GM12878 (cell line): ENCODE measurements at regions not wholly inside any gene's neighbourhood (a gene's known extent, or its start where the extent isn't known, plus 50 kb on each side); places are given as distances from the start of the nearest gene placed in this dataset.

Experiments
- ATAC-seq: fragments of 200-7000 bp; cut with Tn5 transposase; 3 replicates; pipeline ENCODE4 v1.9.1; 2020; ENCODE audit warnings: mild to moderate bottlenecking, moderate library complexity
- BruUV-seq: library from RNA; stranded (reverse); fragments of 400-500 nt; replicated peaks from 2 replicates; lab custom pipeline; 2021; lab: Mats Ljungman, UMichigan
- CTCF ChIA-PET: fragments of 300-600 bp; sonication (Branson Sonifier 250); formaldehyde crosslinking; extraction: SDS; loops from one replicate; lab custom pipeline; 2021; ENCODE audit warnings: inconsistent platforms; lab: Yijun Ruan, JAX
- POLR2A ChIA-PET: fragments of 350-600 bp; formaldehyde crosslinking; extraction: SDS; loops from one replicate; lab custom pipeline; 2021; ENCODE audit warnings: inconsistent platforms; lab: Charles Lee
- RAD21 ChIA-PET: fragments of 300-600 bp; sonication (Branson Sonifier 250); formaldehyde crosslinking; loops from one replicate; lab custom pipeline; 2023; ENCODE audit warnings: antibody characterized with exemption; ENCODE audit not compliant: unreplicated experiment; lab: Charles Lee
- SMC1A ChIA-PET: fragments of 300-600 bp; sonication (Branson Sonifier 250); formaldehyde crosslinking; loops from one replicate; lab custom pipeline; 2023; ENCODE audit not compliant: unreplicated experiment, uncharacterized antibody; lab: Charles Lee
- DNase-seq: peaks from one replicate; pipeline ENCODE4 v3.0.0-alpha.2; 2011; ENCODE audit warnings: low read depth, low spot score
- FAIRE-seq: peaks from 3 replicates; lab custom pipeline; 2011; peaks lifted over from hg19 to GRCh38; lab: Jason Lieb, UNC
- H2AFZ ChIP-seq: 2 replicates; pipeline ENCODE4 v1.6.0; 2011; ENCODE audit warnings: low read depth, low read length, control low read depth; ENCODE audit not compliant: control insufficient read depth
- H3K27ac ChIP-seq: 2 replicates; pipeline ENCODE4 v1.5.1; 2011; ENCODE audit warnings: control low read depth; ENCODE audit not compliant: control insufficient read depth, insufficient read depth
- H3K27me3 ChIP-seq, 2 experiments: replicated peaks in 1 of 2; 2 replicates each; pipeline versions ENCODE4 v1.6.0 to v1.6.1; 2011; ENCODE audit warnings: low read length in 1 of 2; ENCODE audit not compliant: control insufficient read depth in 2 of 2, insufficient read depth in 2 of 2
- H3K36me3 ChIP-seq, 2 experiments: 2 replicates each; pipeline ENCODE4 v1.5.1; 2011; ENCODE audit warnings: low read length in 1 of 2; ENCODE audit not compliant: control insufficient read depth in 2 of 2, insufficient read depth in 2 of 2
- H3K4me1 ChIP-seq: 2 replicates; pipeline ENCODE4 v1.6.1; 2011; ENCODE audit warnings: mild to moderate bottlenecking, low read length, moderate library complexity, mixed read lengths; ENCODE audit not compliant: control insufficient read depth, insufficient read depth
- H3K4me2 ChIP-seq: 2 replicates; pipeline ENCODE4 v1.6.0; 2011; ENCODE audit warnings: control low read depth; ENCODE audit not compliant: control insufficient read depth, insufficient read depth
- H3K4me3 ChIP-seq: fragments of 200-600 bp; sonication (generic); 2 replicates; pipeline ENCODE4 v1.5.1; 2016
- H3K79me2 ChIP-seq: 2 replicates; pipeline ENCODE4 v1.6.0; 2011; ENCODE audit warnings: low read length; ENCODE audit not compliant: control insufficient read depth, insufficient read depth
- H3K9ac ChIP-seq: 2 replicates; pipeline ENCODE4 v1.8.0; 2011; ENCODE audit warnings: low read length, control low read depth, mixed read lengths; ENCODE audit not compliant: control insufficient read depth, insufficient read depth
- H3K9me3 ChIP-seq: replicated peaks from 3 replicates; pipeline ENCODE4 v1.5.1; 2011; ENCODE audit warnings: mild to moderate bottlenecking, low read length; ENCODE audit not compliant: control insufficient read depth, insufficient read depth
- H4K20me1 ChIP-seq: 2 replicates; pipeline ENCODE4 v1.6.0; 2011; ENCODE audit not compliant: control insufficient read depth, insufficient read depth
- BCL11A ChIP-seq: IDR thresholded peaks from 2 replicates; pipeline ENCODE4 v1.6.1; 2011; ENCODE audit warnings: low read depth, low read length
- CBX5 ChIP-seq: sonication (generic); IDR thresholded peaks from 2 replicates; pipeline ENCODE4 v1.6.1; 2016; ENCODE audit warnings: low read depth, moderate library complexity, mild to moderate bottlenecking, inconsistent platforms
- MTA3 ChIP-seq: IDR thresholded peaks from 2 replicates; pipeline ENCODE4 v1.6.1; 2012; ENCODE audit warnings: low read length, inconsistent platforms, borderline replicate concordance
- NR2C1 ChIP-seq: fragments of 450-650 bp; IDR thresholded peaks from 2 replicates; pipeline ENCODE4 v1.6.1; 2017; ENCODE audit warnings: antibody characterized with exemption, mild to moderate bottlenecking, moderate library complexity
- POLR2A ChIP-seq: IDR thresholded peaks from 2 replicates; pipeline ENCODE4 v1.6.1; 2011; ENCODE audit warnings: low read depth, mild to moderate bottlenecking, low read length
- POLR2AphosphoS2 ChIP-seq: IDR thresholded peaks from 2 replicates; pipeline ENCODE4 v1.6.1; 2011; ENCODE audit warnings: low read depth, mild to moderate bottlenecking, low read length, improper control_type of control experiment, moderate library complexity
- RAD51 ChIP-seq: fragments of 450-650 bp; IDR thresholded peaks from 2 replicates; pipeline ENCODE4 v1.6.1; 2016; ENCODE audit warnings: moderate library complexity, mild to moderate bottlenecking, inconsistent platforms
- SMAD1 ChIP-seq: fragments of 450-650 bp; IDR thresholded peaks from 2 replicates; pipeline ENCODE4 v1.6.1; 2018; ENCODE audit warnings: mild to moderate bottlenecking, low read depth; ENCODE audit not compliant: partially characterized antibody
- TBL1XR1 ChIP-seq: IDR thresholded peaks from 2 replicates; pipeline ENCODE4 v1.6.1; 2012; ENCODE audit warnings: low read depth, low read length, improper control_type of control experiment
- TCF12 ChIP-seq: IDR thresholded peaks from 2 replicates; pipeline ENCODE4 v1.6.1; 2011; ENCODE audit warnings: low read depth, mild to moderate bottlenecking, low read length
- YBX1 ChIP-seq: fragments of 450-650 bp; IDR thresholded peaks from 2 replicates; pipeline ENCODE4 v1.6.1; 2016; ENCODE audit warnings: antibody characterized with exemption
- ZNF207 ChIP-seq: fragments of 450-650 bp; IDR thresholded peaks from 2 replicates; pipeline ENCODE4 v1.6.1; 2014; ENCODE audit warnings: antibody characterized with exemption, mild to moderate bottlenecking, borderline replicate concordance
- ZNF384 ChIP-seq: IDR thresholded peaks from 2 replicates; pipeline ENCODE4 v1.6.1; 2012; ENCODE audit warnings: low read depth, mild to moderate bottlenecking, low read length, improper control_type of control experiment, borderline replicate concordance
- WGBS: methylation state at CpG from one replicate; pipeline ENCODE4 v1.1.6; 2016; ENCODE audit warnings: low lambda C conversion rate; ENCODE audit not compliant: insufficient replicate concordance, insufficient coverage; ENCODE audit errors: missing lambda C conversion rate; 5-methylcytosine and 5-hydroxymethylcytosine counted together
- in situ Hi-C: fragments of 300-500 bp; cut with MboI; formaldehyde crosslinking; loops from 9 replicates; pipeline ENCODE4 v1.14.3; 2018; ENCODE audit warnings: mixed read lengths
- intact Hi-C: fragments of 100-400 bp; cut with micrococcal nuclease; formaldehyde crosslinking; loops from one replicate; pipeline ENCODE4 v1.14.2; 2022; ENCODE audit not compliant: unreplicated experiment

DNA sequence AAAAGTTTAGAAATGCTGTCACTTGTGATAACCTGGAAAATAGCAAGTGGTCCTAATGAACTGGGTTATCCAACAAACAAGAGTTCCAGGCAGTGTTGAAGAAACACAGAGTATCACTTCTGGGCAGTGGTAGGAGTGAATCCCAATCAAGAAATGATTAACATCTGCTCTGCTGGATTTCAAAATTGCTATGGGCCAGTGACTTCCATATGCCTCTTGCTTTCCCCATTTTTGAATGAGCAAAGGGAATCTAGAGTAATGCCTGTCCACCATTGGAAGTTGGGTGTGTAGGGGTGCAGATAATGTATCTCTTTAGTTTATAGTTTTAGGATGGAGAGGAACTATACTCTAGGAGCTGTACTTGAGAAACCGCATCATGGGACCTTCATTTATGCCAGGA, 236.5 kb downstream of the RPLP1 start:
- POLR2A ChIA-PET, result interaction anchor here (1.2 kb wide), 1 partner anchor 11 kb away, joined by 3 read pairs; no protein-coding TSS in a partner anchor
- no peak for DNase-seq
- Histone ChIP-seq H3K4me1 (no peaks in the 10 kb centered on the region), H4K20me1 (no peaks in the 10 kb centered on the region), H3K9ac (no peak overlapping the region), H3K27me3 (peaks cover 0 to 1% of the 10 kb centered on the region in 2 experiments; a peak in 3 of 4 replicates), H3K9me3 (peaks cover 23% of the 10 kb centered on the region; the same call in 2 of the 3 replicates), H3K79me2 (no peaks in the 10 kb centered on the region), H3K36me3 (no peaks in the 10 kb centered on the region), H3K4me2 (no peak overlapping the region), H3K4me3 (no peak overlapping the region), H3K27ac (no peak overlapping the region), H2AFZ (no peak overlapping the region)
- WGBS, result 40% methylated on average over 1 of the region's 1 CpG
- no TSS peak for BruUV-seq
- SMC1A ChIA-PET, result interaction anchor here (0.6 to 1.1 kb wide), 3 partner anchors 30 to 97 kb away, joined by 3 to 4 read pairs (median 4); no protein-coding TSS in a partner anchor
- CTCF ChIA-PET, result interaction anchor here (0.6 to 1.1 kb wide), 2 partner anchors 12 to 77 kb away, joined by 3 to 5 read pairs; no protein-coding TSS in a partner anchor
- in situ Hi-C loops (no loop called here), intact Hi-C loops (no loop called here)
- no peak for ATAC-seq
- no peak for FAIRE-seq
- RAD21 ChIA-PET, result no interaction called here
- TF ChIP-seq MTA3 (no peak), CBX5 (0 out of 2 replicates have a peak, but pooled peaks have one; percentile 31)

DNA sequence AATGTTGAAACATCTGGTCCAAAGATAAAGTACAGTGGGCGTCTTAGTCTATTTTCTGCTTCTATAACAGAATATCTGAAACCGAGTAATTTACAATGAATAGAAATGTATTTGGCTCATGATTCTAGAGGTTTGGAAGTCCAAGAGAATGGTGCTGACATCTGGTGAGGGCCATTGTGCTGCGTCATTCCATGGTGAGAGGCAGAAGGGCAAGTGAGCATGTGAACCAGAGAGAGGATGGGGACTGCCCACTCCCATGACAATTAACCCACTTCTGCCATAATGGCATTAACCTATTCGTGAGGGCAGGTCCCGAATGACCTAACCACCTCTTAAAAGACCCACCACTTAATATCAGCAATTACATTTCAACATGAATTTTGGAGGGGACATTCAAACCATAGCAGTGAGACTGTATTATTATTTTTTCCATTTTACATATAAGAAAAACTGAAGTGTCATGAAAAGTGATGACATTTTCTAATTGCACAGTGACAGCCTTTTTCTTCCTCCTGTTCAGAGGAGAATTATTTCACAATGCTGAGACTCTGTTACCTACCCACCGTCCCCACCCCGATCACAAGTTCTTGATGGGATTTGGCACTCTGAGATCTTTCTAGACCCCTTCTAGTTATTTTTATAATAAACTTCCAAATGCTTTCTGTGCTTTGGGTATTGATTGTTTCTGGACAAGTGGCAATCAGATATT, 238.8 kb downstream of the RPLP1 start:
- RAD21 ChIA-PET, result no interaction called here
- Histone ChIP-seq H3K36me3 (no peaks in the 10 kb centered on the region), H3K27ac (no peak overlapping the region), H3K4me3 (no peak overlapping the region)
- TF ChIP-seq TCF12 (no peak), CBX5 (no peak), RAD51 (no peak), ZNF207 (no peak), POLR2AphosphoS2 (no peak), MTA3 (no peak), YBX1 (no peak), BCL11A (no peak), POLR2A (no peak), NR2C1 (no peak), TBL1XR1 (no peak), ZNF384 (no peak), SMAD1 (no peak)
- TF ChIP-seq, all 136 proteins: peak for 0
- H4K20me1 ChIP-seq, result no peaks in the 10 kb centered on the region
- DNase-seq, result no peak
- BruUV-seq, result no TSS peak
- H3K27me3 ChIP-seq, result peaks cover 0 to 1% of the 10 kb centered on the region in 2 experiments; a peak in 3 of 4 replicates
- ATAC-seq, result no peak
- H3K9ac ChIP-seq, result no peak overlapping the region
- no peaks in the 10 kb centered on the region for H3K4me1 ChIP-seq
- in situ Hi-C loops (no loop called here), intact Hi-C loops (no loop called here)
- POLR2A ChIA-PET, result no interaction called here
- peaks cover 23% of the 10 kb centered on the region; the same call in 2 of the 3 replicates for H3K9me3 ChIP-seq
- SMC1A ChIA-PET, result no interaction called here
- FAIRE-seq, result no peak
- H3K79me2 ChIP-seq, result no peaks in the 10 kb centered on the region
- WGBS, result 74% methylated on average over 7 of the region's 7 CpGs
- H2AFZ ChIP-seq, result no peak overlapping the region
- no peak overlapping the region for H3K4me2 ChIP-seq
- CTCF ChIA-PET, result no interaction called here
